GM19239 (cell line): ENCODE measurements at regions not wholly inside any gene's neighbourhood (a gene's known extent, or its start where the extent isn't known, plus 50 kb on each side); places are given as distances from the start of the nearest gene placed in this dataset.

Source experiments
- DNase-seq: peaks from one replicate; pipeline ENCODE4 v3.0.0; 2011; ENCODE audit warnings: low spot score; ENCODE audit not compliant: insufficient read length
- FAIRE-seq: peaks from 2 replicates; lab custom pipeline; 2011; peaks lifted over from hg19 to GRCh38; lab: Jason Lieb, UNC

DNA sequence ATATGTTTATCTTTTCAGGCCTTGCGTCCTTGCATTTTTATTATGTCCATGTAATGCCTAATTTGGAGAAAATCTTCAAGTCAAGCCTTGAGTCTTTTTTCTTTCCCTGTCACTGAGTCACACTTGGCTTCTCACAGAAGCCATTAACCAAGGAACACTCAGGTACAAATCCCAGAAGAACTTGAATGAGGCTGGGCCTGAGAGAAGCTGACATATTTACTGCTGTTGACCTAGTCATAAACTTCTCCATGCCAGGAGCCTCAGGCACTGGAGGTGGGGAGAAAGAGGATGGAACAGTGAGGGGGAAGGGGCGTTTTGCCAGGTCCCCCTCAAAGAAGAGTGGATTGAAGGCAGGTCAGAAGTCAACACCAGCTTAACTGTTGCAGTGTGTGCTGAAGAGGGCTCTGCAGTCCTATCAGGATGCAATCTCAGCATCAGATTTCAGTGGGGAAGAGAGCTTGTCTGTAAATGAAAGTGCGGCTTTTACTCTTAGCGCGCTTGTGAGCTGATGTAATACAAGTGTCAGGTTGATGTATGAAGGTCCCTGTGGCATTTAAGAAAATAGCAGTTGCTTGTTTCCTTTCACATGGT lies 526.0 kb downstream of the ETS1 start:
- FAIRE-seq (no peak), DNase-seq (no peak)

DNA sequence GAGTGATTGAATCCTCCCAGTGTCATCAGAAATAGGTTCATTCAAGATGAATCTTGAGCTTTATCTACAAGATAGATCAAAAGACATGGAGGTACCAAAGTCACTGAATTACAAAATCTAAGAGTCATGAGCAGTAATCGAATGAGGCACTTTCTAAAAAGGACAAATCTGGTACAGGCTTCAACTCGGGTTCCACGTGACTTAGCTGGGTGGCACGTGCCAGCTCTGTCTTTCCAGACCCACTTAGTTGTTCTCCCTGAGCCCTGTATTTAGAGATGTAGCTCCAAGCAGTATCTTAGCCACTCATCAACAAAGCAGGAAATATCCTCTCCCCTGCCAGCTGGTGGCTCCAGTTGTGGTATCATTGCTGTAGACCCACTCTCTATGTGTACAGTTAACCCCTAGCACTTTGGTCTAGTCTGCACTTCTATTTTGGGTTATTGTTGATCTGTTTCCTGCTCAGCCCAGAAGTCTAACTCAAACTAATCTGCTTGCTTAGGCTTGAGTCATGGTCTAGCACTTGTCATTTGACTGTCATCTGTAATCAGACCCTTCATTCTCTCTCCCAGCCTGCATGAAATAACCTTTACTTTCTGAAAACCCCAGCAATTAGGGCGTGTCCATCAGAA lies 528.7 kb downstream of the ETS1 start:
- FAIRE-seq: no peak
- no peak for DNase-seq

DNA sequence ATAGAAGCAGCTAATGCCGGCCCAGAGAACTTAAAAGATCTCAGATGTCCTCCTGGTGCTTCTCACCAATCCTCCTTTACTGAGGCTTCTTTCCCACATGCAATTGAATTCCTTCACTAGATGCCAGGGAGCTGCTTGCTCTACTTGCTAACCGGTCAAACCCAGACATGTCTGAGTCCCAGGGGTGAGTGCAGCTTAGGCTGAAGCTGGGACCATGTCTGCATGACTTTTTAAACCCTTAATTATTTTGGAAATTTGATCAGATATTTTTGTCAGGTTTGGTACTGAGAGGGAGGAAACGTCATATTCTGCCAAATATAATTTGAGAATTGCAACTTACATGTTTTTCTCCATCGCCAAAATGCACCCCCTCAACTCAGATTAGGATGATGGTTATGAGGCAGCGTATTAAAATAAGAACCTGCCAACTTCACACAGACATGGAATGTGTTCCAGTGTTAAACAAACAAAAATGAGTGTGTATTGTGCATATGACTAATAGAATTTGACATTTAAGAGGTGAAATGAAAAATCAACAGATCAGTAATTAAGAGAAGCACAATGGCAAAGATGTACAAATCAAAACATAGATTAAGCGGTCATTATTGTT lies 529.5 kb downstream of the ETS1 start:
- DNase-seq (no peak), FAIRE-seq (no peak)

DNA sequence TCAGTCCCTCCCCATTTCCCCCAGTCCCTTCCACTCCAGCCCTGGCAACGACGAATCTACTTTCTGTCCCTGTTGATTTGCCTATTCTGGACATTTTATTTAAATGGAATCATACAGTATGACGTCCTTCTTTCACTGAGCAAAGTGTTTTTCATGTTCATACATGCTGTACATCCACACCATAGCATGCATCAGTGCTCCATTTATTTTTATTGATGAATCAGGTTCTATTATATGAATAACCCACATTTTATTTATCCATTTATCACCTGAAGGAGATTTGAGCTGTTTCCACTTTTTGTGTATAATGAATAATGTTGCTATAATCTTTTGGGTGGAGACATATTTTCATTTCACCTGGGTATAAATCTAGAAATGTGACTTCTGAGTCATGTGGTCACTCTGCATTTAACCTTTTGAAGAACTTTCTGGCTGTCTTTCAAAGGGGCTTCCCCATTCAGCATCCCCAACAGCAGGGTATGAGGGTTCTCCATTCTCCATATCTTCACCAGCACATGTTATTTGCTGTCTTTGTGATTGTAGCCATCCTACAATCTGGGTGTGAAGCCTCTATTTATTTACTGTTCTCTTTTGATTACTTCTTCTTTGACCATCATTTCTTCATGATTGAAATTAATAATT lies 531.7 kb downstream of the ETS1 start:
- no peak for DNase-seq
- FAIRE-seq: no peak

DNA sequence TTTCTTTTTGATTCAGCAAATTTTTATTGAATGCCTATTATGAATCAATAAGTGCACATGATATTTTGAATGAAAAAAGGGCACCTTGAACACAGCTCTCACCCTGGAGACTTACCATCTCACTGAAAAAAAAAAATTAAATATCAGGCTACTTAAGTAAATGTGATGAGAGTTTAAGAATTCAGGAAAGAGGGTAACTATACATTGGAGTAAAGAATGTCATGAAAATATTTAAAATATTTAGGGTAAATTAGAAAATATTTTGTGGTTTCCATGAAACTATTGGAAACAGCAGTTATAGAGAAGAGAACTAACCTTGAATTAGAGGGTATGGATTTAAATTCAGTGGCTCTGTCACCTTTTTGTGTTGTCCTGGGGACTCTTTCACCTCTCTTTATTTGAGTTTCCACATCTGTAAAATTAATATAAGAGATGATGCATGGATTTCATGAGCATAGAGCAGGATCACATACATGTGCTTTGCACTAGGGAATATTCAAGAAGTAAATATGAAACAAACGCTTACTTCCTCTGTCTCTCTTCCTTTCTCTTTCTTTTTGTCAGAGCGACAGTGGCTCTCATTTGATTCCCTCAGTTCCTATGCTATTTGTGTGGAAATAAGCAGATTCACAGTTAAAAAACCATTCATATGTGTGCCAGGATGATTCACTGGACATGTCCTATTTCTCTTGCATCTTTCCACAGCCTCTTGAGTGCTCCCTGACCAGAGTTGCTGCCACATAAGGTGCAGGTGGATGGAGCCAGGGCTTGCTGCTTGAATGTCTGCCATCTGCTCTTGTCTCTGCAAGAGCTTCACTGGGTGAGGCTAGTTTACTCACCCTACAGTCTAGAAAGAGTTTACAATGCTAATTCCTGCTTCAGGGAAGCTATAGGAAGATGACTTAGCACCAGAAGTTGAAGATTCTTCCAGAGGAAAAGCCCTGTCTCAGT lies 533.1 kb downstream of the ETS1 start:
- no peak for DNase-seq

DNA sequence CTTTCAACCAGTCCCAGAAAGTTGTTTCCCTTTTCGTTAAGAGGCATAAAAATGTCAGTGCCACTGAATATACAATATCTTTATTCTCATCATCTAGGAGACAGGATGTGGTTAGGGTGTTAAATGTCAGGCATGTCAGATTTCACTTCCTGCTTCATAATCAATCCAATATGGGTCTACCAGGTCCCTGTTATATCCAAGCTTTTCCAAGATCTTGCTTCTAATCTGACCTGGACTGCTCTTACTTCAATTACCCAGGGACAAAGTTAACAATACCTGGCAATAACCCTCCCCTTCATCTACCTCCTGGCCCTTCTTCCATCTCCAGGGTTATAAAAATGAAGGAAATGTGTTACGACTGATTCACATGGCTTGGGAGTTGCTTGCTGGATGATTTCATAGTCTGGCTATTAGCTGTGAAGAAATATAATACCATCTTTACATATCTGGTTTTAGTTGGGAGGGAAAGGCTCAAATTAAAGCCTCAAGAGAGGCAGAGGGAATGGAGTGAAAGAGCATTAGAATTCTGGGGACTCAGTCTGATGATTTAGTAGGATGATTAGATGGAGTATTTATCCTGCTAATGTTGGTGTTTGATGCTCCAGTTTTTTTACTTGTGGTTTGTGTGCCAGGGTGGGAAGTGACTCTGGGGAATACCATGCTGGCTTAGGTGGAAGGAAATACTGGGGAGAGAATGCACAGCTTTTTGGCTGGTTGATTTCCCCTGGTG lies 534.3 kb downstream of the ETS1 start:
- DNase-seq (no peak), FAIRE-seq (peak; percentile 71)

More for the DNA sequence above, 533.1 kb downstream of the ETS1 start:
- FAIRE-seq: peak; percentile 87

DNA sequence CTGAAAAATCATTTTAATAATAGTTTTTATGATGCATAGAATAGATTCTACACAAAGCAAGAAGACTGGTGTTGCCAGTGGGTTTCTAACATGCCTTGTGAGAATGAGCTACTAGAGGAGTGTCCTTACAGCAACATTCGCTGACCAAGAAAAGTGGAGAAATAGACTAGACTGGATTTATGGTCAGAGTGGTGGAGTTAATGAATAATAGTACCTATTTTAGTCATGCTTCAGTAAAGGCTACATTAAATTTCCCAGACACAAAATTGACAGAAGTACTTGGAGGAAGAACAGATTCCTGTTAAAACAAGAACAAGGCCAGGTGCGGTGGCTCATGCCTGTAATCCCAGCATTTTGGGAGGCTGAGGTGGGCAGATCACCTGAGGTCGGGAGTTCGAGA lies 539.2 kb downstream of the ETS1 start:
- FAIRE-seq (no peak), DNase-seq (no peak)

DNA sequence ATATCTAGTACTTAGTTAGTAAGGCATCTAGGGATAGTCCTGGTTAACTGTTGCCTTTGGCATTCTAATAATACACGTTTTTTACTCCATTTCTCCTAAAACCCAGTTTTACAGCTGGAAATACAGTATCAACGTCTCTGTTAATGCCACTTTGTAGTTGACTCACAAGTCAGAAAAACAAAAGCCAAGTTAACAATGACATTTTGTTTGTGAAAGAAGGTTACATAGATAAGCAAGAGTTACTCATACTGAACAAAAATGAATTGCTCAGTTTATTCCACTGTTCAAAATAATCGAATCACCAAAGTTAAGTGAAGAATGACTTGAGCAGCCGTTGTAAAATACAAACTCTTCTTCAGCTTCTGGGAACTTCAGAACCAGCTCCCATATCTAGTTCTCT lies 540.3 kb downstream of the ETS1 start:
- FAIRE-seq: no peak

DNA sequence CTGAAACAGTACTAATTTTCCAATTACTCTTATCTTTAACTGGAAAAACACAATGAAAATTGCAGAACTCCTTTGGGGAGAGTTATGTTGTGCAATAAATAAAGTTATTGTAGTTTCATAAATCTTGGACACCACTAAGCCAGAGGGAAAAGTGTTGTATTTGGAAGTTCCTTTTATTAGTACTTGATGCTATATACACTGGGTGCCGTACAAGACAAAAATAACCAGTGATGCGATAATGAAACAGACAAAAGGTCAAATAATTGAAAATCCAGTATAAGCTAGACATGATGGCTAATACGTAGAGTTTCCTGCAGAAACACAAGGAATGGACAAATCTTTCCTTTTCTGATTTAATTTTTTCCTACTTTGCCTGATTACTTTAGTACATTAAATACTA lies 541.1 kb downstream of the ETS1 start:
- no peak for DNase-seq
- no peak for FAIRE-seq

More for the DNA sequence above, 540.3 kb downstream of the ETS1 start:
- no peak for DNase-seq

DNA sequence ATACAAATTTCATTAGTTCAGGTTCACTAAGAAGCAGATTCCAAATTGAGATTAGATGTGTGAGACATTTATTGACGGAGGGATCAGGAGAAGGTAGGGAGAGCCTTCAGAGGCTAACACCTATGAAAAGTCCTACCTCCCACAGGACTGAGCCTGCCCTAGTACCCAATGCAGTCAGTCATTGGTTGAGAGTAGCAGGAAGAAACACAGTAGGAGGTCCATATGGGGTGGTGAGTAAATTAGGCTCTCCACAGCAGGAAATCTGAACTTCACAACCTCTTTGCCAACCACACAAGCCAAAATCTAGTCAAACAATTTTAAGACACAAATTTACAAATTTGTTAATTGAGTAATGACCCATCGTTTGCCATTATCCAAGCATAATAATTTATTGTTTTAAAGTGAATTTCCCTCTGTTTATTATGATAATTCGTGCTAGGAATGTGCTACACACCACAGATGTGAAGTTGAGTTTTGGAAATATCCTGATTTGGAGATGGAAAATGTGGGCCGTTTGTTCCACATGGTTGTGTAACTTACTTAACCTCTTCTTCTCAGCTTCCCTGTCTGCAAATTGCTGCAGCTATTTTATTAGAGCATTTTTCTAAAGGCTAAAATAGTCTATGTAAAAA lies 542.1 kb downstream of the ETS1 start:
- no peak for DNase-seq
- no peak for FAIRE-seq

DNA sequence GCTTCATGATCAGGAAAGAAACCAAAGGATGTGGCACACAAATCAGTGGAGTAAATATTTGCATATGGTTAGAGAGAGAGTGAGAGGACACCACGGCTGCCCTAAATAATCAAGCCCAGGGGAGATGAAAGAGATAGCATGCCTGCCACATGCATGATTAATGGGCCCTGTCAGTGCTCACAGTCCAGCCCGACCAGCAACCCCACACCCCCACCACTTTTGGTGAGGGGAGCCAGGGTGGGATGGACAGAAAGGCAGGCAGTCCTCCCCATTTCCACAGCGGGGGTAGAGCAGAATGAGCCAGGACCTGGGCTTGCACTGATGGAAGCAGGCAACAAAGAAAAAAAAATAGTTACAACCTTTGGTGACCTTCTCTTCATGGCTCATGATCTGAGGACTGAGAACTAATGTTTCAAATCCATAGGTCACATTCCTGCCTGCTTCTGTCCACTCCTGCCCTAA lies 545.0 kb downstream of the ETS1 start:
- DNase-seq: no peak
- no peak for FAIRE-seq

DNA sequence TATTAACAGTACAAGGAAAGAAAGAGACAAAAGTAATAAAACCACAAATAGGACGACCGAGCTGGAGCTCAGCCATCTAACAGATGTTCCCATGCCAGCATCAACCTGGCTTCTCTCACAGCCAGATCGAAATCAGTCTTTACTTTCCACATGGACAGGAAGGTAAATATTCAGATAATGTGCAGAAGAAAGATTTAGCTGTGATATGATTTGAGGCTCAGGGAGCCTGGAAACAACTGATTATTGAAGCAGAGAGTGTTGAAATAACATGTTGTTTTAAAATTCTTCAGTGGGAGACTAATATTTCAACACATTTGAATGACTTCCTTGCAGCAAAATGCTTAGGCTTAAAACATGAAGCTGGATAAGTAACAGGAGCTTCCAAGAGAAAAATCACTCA lies 546.8 kb downstream of the ETS1 start:
- FAIRE-seq (no peak), DNase-seq (no peak)

DNA sequence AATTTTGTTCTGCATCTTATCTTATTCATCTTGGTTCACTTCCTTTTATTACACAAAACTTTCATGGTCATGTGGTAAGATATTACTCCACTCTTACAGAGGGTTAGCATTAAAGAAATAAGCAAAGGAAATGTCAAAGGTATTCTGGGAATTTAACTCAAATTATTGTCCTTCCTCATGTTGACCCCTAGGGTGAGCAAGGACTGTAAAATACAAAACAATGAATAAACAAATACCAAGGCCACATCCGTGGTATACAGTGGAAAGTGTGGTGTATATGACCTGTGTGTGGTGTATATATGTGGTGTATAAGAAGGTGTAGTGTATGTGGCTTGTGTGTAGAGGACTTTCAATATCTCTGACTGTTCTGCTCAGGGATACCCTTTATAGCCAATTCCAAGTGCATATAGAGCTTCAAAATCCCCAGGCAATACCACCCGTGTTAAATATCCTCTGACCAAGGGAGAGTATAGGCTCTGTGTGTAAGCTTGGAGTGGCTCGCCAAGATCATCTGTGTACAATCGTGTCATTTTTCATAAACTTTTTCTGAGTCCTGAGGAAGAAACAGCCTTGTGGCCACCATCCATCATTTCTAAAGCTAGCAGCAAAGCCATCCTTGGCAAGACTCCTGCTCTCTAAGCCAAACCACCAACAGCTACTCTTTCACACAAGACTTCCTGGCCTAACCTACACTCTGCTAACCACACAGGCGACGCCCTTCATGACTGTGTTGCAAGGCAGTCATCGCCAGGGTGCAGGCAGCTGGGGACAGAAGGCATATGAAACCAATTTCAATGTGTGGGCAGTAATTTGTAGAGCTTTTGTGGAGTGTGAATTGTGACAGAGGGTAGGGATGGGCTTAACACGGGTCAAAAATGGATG lies 548.0 kb downstream of the ETS1 start:
- no peak for DNase-seq
- FAIRE-seq: peak; percentile 69

DNA sequence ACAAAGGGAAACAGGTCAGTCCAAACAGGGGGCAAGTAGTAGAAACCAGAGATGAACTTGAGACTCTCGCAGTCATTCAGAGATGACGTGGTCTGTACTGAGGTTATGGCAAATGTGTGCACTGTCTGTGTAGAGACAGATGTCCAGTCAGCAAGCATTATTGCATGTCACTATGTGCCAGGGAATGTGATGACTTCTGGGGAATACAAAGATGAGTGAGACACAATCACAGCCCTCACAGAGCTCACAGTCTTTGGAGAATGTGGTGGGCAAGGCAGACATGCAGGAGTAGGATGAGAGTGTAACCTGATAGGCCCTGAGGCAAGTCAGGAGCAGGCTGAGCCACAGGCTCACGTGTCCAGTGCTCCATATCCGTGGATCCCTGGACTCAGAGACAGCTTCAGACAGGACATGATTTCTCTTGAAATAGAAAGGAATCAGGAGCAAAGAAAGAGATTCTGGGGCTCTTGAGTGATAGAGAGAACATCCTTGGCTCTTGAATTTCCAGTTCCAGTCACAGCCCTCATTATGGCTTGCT lies 550.7 kb downstream of the ETS1 start:
- FAIRE-seq (no peak), DNase-seq (no peak)

DNA sequence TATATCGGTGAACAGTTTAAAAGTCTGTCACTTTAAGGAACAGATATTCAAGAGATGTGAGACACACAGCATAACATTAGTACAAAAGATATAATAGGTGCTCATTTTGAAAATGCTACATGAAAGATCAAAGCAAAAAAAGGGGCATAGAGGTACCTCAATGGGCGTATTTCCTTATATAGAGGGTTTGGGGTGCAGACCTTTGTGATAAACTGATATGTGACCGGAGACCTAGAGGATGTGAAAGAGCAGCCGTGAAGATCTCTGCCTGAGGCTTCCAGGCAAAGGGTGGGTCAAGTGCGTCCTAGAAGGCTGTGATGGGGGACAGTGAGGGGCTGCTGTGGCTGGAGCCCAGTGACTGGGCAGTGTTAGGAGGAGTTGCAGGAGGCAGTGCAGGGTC lies 551.4 kb downstream of the ETS1 start:
- FAIRE-seq (no peak), DNase-seq (no peak)

DNA sequence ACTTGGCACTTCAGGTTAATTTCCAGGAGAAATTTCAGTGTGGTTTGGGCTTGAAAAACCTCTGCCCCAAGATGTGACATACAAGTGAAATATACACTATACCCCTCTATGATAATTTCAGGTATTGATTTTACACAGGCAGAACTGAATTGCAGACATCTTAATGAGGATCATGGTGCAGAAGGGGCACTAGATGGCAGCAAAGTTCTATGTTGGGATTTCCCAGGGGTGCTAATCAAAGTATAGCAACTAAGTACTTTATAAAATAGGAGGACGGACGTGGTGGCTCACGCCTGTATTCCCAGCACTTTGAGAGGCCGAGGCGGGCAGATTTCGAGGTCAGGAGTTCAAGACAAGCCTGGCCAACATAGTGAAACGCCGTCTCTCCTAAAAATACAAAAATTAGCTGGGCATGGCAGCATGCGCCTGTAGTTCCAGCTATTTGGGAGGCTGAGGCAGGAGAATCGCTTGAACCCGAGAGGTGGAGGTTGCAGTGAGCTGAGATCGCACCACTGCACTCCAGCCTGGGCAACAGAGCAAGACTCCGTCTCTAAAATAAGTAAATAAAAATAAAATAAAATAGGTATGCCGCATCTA lies 555.7 kb downstream of the ETS1 start:
- FAIRE-seq (peak; percentile 93), DNase-seq (peak; percentile 25)

DNA sequence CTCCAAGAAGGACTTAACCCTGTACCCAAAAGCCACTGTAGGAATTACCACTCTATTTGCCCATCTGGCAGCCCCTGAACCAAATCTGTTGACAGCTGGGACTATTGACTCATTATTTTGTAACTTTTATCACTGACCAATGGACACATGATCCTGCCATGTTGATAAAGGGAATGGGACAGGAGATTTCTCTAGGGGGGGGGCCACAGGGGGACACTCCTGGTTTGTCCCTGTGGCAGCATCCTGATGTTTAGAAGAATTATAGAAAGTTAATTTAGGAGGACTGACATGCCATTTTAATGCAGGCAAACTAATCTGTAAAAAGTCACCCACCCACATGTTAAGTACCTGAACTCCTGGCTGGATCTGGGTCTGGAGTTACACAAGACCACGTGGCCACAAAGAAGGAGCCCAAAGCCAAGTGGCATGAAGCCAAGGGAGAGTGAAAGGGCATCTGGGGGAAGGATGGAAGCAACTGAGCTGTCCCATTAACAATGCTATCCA lies 558.1 kb downstream of the ETS1 start:
- DNase-seq (no peak), FAIRE-seq (no peak)
